Sigmoid colon (tissue), 6 donors: ENCODE measurements at regions not wholly inside any gene's neighbourhood (a gene's known extent, or its start where the extent isn't known, plus 50 kb on each side); places are given as distances from the start of the nearest gene placed in this dataset.

Experiments used
- DNase-seq: peaks from one replicate; pipeline ENCODE4 v3.0.0-alpha.2; 2019
- H3K27ac ChIP-seq, 4 donors: fragments of 200-600 bp; sonication (generic); one replicate each; pipeline ENCODE4 v1.5.1; 2016 to 2019; ENCODE audit warnings: mild to moderate bottlenecking in 1 of 4
- H3K27me3 ChIP-seq, 3 donors: fragments of 200-600 bp; sonication (generic); one replicate each; pipeline ENCODE4 v1.5.1; 2019; ENCODE audit warnings: mild to moderate bottlenecking in 1 of 3
- H3K36me3 ChIP-seq, 4 donors: fragments of 200-600 bp; sonication (generic); one replicate each; pipeline ENCODE4 v1.5.1; 2016 to 2019
- H3K4me1 ChIP-seq, 4 donors: fragments of 200-600 bp; sonication (generic); one replicate each; pipeline ENCODE4 v1.5.1; 2017 to 2019
- H3K4me3 ChIP-seq, 4 donors: fragments of 200-600 bp; sonication (generic); one replicate each; pipeline ENCODE4 v1.5.1; 2017 to 2019; ENCODE audit warnings: mild to moderate bottlenecking in 2 of 4, moderate library complexity in 1 of 4
- H3K9me3 ChIP-seq, 4 donors: fragments of 200-600 bp in 3 of 4; sonication (generic) in 3 of 4; one replicate each; pipeline versions ENCODE4 v1.5.1 to v1.6.1; 2013 to 2019
- CTCF ChIP-seq, 4 experiments: fragments of 450-650 bp in 3 of 4; fragments of 200-600 bp in 1 of 4; IDR thresholded peaks; one replicate each; pipeline ENCODE4 v1.5.1; 2016 to 2019; ENCODE audit warnings: antibody characterized with exemption in 4 of 4, mild to moderate bottlenecking in 3 of 4, moderate library complexity in 2 of 4
- EP300 ChIP-seq, 4 donors: sonication (generic); formaldehyde crosslinking; IDR thresholded peaks; one replicate each; pipeline ENCODE4 v1.6.1; 2017; ENCODE audit warnings: antibody characterized with exemption in 4 of 4
- POLR2A ChIP-seq, 2 donors: fragments of 450-650 bp; IDR thresholded peaks; one replicate each; pipeline ENCODE4 v1.6.1; 2016; ENCODE audit warnings: antibody characterized with exemption in 2 of 2, mild to moderate bottlenecking in 2 of 2, moderate library complexity in 2 of 2
- POLR2AphosphoS5 ChIP-seq, 4 donors: sonication (generic); formaldehyde crosslinking; IDR thresholded peaks; one replicate each; pipeline ENCODE4 v1.6.1; 2017; ENCODE audit warnings: antibody characterized with exemption in 4 of 4
- WGBS, 2 donors: extraction: QIAGEN DNeasy Blood & Tissue Kit; methylation state at CpG; one replicate each; pipeline ENCODE4 v1.1.7; 2013; 5-methylcytosine and 5-hydroxymethylcytosine counted together
- intact Hi-C: fragments of 100-400 bp; cut with DNase I; formaldehyde crosslinking; loops from one replicate; pipeline ENCODE4 v1.15.1; 2023
- donor health status: healthy with polysubstance abuse.
- donor health status: healthy.

DNA sequence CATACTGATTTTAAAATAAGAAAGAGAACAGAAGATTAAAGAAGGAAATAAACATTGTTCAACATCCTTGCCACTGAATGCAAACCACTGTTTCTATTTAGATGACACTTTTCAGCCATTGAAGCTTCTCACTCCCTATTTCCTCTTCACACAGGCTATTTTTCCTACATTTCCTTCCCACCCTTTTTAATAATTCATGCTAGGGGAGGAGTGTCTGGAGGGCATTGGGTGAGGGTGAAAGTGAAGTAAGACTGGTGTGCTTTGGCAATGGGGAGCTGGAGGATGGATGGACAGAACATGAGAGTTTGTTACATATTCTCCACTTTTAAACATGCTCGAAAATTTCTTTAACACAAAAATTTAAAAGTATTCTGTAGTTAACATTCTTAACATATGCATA is 168.8 kb upstream of the GLI3 start:
- TF ChIP-seq EP300 (IDR thresholded peaks at IDR 0.05): no peak
- no peak for TF ChIP-seq POLR2A (IDR thresholded peaks at IDR 0.05)
- TF ChIP-seq CTCF (IDR thresholded peaks at IDR 0.05): no peak
- TF ChIP-seq POLR2AphosphoS5 (IDR thresholded peaks at IDR 0.05): no peak
- Histone ChIP-seq H3K4me3 (no peak overlapping the region), H3K27me3 (no peaks in the 10 kb centered on the region), H3K36me3 (no peaks in the 10 kb centered on the region), H3K9me3 (no peaks in the 10 kb centered on the region), H3K27ac (no peak overlapping the region), H3K4me1 (peaks cover 0 to 5% (median 0%) of the 10 kb centered on the region in 4 donors)
- DNase-seq: no peak
- intact Hi-C loops: no loop called here
- WGBS, 2 donors: 78 to 86% methylated on average over 1 of the region's 1 CpG

DNA sequence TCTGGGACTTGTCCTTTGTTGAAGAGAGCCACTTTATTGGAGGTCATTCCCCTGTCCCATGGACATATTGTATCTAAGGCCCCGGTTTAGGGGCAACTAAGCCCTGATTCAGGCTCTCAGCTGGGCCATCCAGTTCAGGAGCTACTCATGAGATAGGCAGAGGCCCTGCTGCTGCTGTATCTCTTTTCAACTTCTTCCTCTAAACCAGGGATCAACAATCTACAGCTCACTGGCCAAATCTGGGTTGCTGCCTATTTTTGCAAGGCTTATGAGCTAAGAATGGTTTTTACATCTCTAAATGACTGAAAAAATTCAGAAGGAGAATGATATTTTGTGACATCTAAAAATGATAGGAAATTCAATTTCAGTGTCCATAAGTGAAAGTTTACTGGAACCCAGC is 166.8 kb upstream of the GLI3 start:
- H3K27me3 ChIP-seq: no peaks in the 10 kb centered on the region
- peaks cover 0 to 12% (median 0%) of the 10 kb centered on the region in 4 donors for H3K4me1 ChIP-seq
- H3K4me3 ChIP-seq: no peak overlapping the region
- DNase-seq: no peak
- no peak for TF ChIP-seq POLR2AphosphoS5 (IDR thresholded peaks at IDR 0.05)
- no peak for TF ChIP-seq POLR2A (IDR thresholded peaks at IDR 0.05)
- TF ChIP-seq CTCF (IDR thresholded peaks at IDR 0.05): no peak
- TF ChIP-seq EP300 (IDR thresholded peaks at IDR 0.05): no peak
- no peaks in the 10 kb centered on the region for H3K36me3 ChIP-seq
- 85 to 91% methylated on average over 1 of the region's 1 CpG for WGBS, 2 donors
- intact Hi-C loops: no loop called here
- H3K9me3 ChIP-seq: no peaks in the 10 kb centered on the region
- no peak overlapping the region for H3K27ac ChIP-seq

DNA sequence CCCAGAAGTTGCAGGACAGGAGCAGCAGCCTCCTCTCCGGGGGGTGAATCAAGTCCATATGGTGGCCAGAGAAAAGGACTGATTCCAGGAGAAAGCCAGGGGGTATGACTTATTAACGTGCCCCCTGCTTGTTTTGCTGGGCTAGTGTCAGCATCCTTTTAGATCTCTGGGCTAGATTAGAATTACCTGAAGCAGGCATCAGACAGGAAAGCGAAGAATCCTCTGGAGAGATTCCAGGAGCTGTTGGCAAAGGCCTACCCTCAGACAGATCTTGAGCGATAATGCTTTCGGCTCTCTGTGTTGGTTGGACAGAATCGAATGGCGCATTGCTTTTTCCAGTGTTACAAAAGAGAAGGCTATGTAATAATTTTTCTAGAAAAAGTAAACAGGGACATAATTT is 164.0 kb upstream of the GLI3 start:
- no peaks in the 10 kb centered on the region for H3K27me3 ChIP-seq
- TF ChIP-seq POLR2A (IDR thresholded peaks at IDR 0.05): no peak
- TF ChIP-seq POLR2AphosphoS5 (IDR thresholded peaks at IDR 0.05): no peak
- TF ChIP-seq EP300 (IDR thresholded peaks at IDR 0.05): no peak
- TF ChIP-seq CTCF (IDR thresholded peaks at IDR 0.05): no peak
- no peak for DNase-seq
- H3K9me3 ChIP-seq: no peaks in the 10 kb centered on the region
- no peaks in the 10 kb centered on the region for H3K36me3 ChIP-seq
- H3K4me3 ChIP-seq: no peak overlapping the region
- intact Hi-C loops: no loop called here
- H3K4me1 ChIP-seq: peaks cover 0 to 12% (median 0%) of the 10 kb centered on the region in 4 donors
- H3K27ac ChIP-seq: no peak overlapping the region
- 89 to 92% methylated on average over 7 of the region's 7 CpGs for WGBS, 2 donors

- Histone ChIP-seq H3K27ac (no peak overlapping the region), H3K4me1 (peaks cover 0 to 17% (median 3%) of the 10 kb centered on the region in 4 donors), H3K27me3 (no peaks in the 10 kb centered on the region), H3K36me3 (no peaks in the 10 kb centered on the region), H3K4me3 (no peak overlapping the region), H3K9me3 (no peaks in the 10 kb centered on the region)
- 64 to 80% methylated on average over 4 of the region's 4 CpGs for WGBS, 2 donors
- TF ChIP-seq POLR2A (IDR thresholded peaks at IDR 0.05) (no peak), EP300 (IDR thresholded peaks at IDR 0.05) (no peak), CTCF (IDR thresholded peaks at IDR 0.05) (no peak), POLR2AphosphoS5 (IDR thresholded peaks at IDR 0.05) (no peak)
- DNase-seq: no peak
- intact Hi-C loops: no loop called here
These were observed 163.3 kb upstream of the GLI3 start for GRCh38 chr7:42400211-42400772.

DNA sequence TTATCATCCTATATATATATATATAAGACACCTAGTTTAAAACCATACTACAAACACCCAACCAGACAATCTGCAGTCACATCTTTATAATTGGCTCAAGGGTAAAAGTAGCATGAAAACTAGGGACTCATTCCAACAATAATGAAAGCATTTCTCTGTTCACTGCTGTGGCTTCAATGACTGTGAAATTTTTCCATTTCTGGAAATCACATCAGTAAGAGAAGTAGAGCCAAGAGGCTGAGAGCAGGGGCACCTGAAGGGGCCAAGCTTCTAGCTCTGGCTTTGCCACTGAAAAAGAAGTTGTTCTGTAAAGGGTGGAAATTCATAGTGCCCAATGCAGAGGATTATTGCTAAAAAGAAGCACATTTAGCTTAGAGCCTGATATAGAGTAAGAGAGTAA is 158.6 kb upstream of the GLI3 start:
- no peaks in the 10 kb centered on the region for H3K9me3 ChIP-seq
- intact Hi-C loops: no loop called here
- H3K4me3 ChIP-seq: no peak overlapping the region
- no peaks in the 10 kb centered on the region for H3K27me3 ChIP-seq
- H3K36me3 ChIP-seq: no peaks in the 10 kb centered on the region
- no peak overlapping the region for H3K27ac ChIP-seq
- TF ChIP-seq EP300 (IDR thresholded peaks at IDR 0.05) (no peak), POLR2A (IDR thresholded peaks at IDR 0.05) (no peak), POLR2AphosphoS5 (IDR thresholded peaks at IDR 0.05) (no peak), CTCF (IDR thresholded peaks at IDR 0.05) (no peak)
- DNase-seq: no peak
- H3K4me1 ChIP-seq: peaks cover 0 to 23% (median 6%) of the 10 kb centered on the region in 4 donors
